Osteoblast (primary cell): ENCODE measurements at regions not wholly inside any gene's neighbourhood (a gene's known extent, or its start where the extent isn't known, plus 50 kb on each side); places are given as distances from the start of the nearest gene placed in this dataset.

ENCODE experiments used
- DNase-seq: peaks from one replicate; pipeline ENCODE4 v3.0.0; 2011; ENCODE audit warnings: low spot score, mixed read lengths; ENCODE audit not compliant: insufficient read length; ENCODE audit errors: missing footprints
- H2AFZ ChIP-seq: 2 replicates; pipeline ENCODE4 v1.6.0; 2011; ENCODE audit warnings: mild to moderate bottlenecking, low read length
- H3K27ac ChIP-seq: 2 replicates; pipeline ENCODE4 v1.5.1; 2011; ENCODE audit warnings: mild to moderate bottlenecking, low read depth, low read length, moderate library complexity
- H3K27me3 ChIP-seq: 2 replicates; pipeline ENCODE4 v1.6.0; 2012; ENCODE audit warnings: mild to moderate bottlenecking, control low read depth, inconsistent platforms, low read length, moderate library complexity; ENCODE audit not compliant: insufficient read depth
- H3K36me3 ChIP-seq: 2 replicates; pipeline ENCODE4 v1.5.1; 2011; ENCODE audit warnings: mild to moderate bottlenecking, low read length, control low read depth, moderate library complexity; ENCODE audit not compliant: insufficient read depth
- H3K4me1 ChIP-seq: 2 replicates; pipeline ENCODE4 v1.5.1; 2011; ENCODE audit warnings: mild to moderate bottlenecking, low read length, control low read depth, moderate library complexity; ENCODE audit not compliant: insufficient read depth
- H3K4me2 ChIP-seq: 2 replicates; pipeline ENCODE4 v1.6.0; 2011; ENCODE audit warnings: mild to moderate bottlenecking, low read length; ENCODE audit not compliant: insufficient read depth
- H3K4me3 ChIP-seq: fragments of 200-600 bp; sonication (generic); 3 replicates; pipeline ENCODE4 v1.5.1; 2012; ENCODE audit warnings: mild to moderate bottlenecking, low read length, inconsistent platforms; ENCODE audit not compliant: insufficient read depth
- H3K79me2 ChIP-seq: 2 replicates; pipeline ENCODE4 v1.6.0; 2012; ENCODE audit warnings: mild to moderate bottlenecking, low read length, control low read depth, inconsistent platforms; ENCODE audit not compliant: insufficient read depth
- H3K9me3 ChIP-seq: 2 replicates; pipeline ENCODE4 v1.5.1; 2011; ENCODE audit warnings: low read depth, low read length, control low read depth
- H4K20me1 ChIP-seq: 2 replicates; pipeline ENCODE4 v1.6.0; 2012; ENCODE audit warnings: mild to moderate bottlenecking, low read length, control low read depth; ENCODE audit not compliant: insufficient read depth
- TF ChIP-seq, protein P1 (sequence below): IDR thresholded peaks from 2 replicates; pipeline ENCODE4 v1.5.1; 2011; ENCODE audit warnings: mild to moderate bottlenecking, low read depth, low read length, moderate library complexity; ENCODE audit errors: extremely low read depth

DNA sequence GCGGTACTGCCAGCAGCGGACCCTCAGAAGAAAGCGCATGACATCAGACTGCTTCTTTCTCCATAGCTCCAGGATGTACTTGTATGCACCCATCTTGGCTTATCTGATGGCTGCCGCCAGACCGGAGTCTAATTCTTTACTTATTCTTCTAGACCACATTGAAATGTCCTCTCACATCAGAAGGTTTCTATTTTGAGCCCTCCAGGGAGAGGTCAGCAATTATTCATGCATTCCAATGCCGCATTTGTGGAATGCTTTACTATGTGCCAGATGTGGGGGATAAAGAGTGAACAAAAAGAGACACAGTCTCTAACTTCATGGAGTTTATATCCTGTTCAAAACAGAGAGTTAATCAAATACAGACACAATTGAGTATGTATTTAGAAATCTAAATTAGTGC, 230.1 kb downstream of the MIAT start:
- peak; percentile 86 for DNase-seq
- Histone ChIP-seq H3K27me3 (no peaks in the 10 kb centered on the region), H2AFZ (no peak overlapping the region), H4K20me1 (no peaks in the 10 kb centered on the region), H3K36me3 (no peaks in the 10 kb centered on the region), H3K4me1 (peaks cover 47% of the 10 kb centered on the region), H3K4me3 (no peak overlapping the region), H3K4me2 (peak overlapping the region; percentile 63), H3K79me2 (no peaks in the 10 kb centered on the region), H3K9me3 (no peaks in the 10 kb centered on the region), H3K27ac (peak overlapping the region; percentile 81)
- TF ChIP-seq, protein P1, sequence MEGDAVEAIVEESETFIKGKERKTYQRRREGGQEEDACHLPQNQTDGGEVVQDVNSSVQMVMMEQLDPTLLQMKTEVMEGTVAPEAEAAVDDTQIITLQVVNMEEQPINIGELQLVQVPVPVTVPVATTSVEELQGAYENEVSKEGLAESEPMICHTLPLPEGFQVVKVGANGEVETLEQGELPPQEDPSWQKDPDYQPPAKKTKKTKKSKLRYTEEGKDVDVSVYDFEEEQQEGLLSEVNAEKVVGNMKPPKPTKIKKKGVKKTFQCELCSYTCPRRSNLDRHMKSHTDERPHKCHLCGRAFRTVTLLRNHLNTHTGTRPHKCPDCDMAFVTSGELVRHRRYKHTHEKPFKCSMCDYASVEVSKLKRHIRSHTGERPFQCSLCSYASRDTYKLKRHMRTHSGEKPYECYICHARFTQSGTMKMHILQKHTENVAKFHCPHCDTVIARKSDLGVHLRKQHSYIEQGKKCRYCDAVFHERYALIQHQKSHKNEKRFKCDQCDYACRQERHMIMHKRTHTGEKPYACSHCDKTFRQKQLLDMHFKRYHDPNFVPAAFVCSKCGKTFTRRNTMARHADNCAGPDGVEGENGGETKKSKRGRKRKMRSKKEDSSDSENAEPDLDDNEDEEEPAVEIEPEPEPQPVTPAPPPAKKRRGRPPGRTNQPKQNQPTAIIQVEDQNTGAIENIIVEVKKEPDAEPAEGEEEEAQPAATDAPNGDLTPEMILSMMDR = no peak

DNA sequence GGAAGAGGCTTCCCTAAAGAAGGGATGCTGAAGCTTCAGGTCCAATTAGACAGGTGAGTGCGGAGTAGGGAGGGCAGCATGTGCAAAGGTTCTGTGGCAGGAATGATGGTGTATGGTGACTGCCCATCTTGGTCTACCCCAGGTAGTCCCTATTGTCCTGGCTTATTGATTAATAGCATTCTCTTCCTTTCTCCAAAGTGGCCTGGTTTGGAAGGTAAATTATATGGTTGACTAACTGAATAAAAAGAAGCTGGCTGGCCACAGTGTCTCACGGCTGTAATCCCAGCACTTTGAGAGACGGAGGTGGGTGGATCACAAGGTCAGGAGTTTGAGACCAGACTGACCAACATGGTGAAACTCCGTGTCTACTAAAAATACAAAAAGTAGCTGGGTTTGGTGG, 230.5 kb downstream of the MIAT start:
- Histone ChIP-seq H3K9me3 (no peaks in the 10 kb centered on the region), H3K36me3 (no peaks in the 10 kb centered on the region), H3K27me3 (no peaks in the 10 kb centered on the region), H4K20me1 (no peaks in the 10 kb centered on the region), H3K4me1 (peaks cover 51% of the 10 kb centered on the region), H3K27ac (peak overlapping the region; percentile 81), H3K4me3 (no peak overlapping the region), H2AFZ (no peak overlapping the region), H3K79me2 (no peaks in the 10 kb centered on the region), H3K4me2 (peak overlapping the region; percentile 63)
- TF ChIP-seq, protein P1 = no peak
- DNase-seq = no peak

DNA sequence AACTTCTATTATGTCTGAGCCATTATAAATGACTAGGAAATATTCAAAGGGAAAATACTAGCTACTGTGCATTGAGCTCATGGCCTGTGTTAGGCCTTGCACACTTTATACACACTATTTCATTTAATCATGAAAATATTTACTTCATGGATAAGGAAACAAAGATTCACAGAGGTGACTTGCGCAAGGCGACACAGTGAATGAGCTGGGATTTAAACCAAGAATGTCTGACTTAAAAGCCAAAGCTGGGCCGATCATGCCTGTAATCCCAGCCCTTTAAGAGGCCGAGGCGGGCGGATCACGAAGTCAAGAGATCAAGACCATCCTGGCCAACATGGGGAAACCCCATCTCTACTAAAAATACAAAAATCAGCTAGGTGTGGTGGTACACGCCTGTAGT, 231.5 kb downstream of the MIAT start:
- no peak overlapping the region for H3K27ac ChIP-seq
- no peak overlapping the region for H2AFZ ChIP-seq
- H3K4me2 ChIP-seq = no peak overlapping the region
- no peaks in the 10 kb centered on the region for H3K36me3 ChIP-seq
- TF ChIP-seq, protein P1 = no peak
- no peaks in the 10 kb centered on the region for H3K27me3 ChIP-seq
- H4K20me1 ChIP-seq = no peaks in the 10 kb centered on the region
- H3K4me1 ChIP-seq = peaks cover 60% of the 10 kb centered on the region
- no peak for DNase-seq
- no peaks in the 10 kb centered on the region for H3K79me2 ChIP-seq
- H3K4me3 ChIP-seq = no peak overlapping the region
- no peaks in the 10 kb centered on the region for H3K9me3 ChIP-seq

DNA sequence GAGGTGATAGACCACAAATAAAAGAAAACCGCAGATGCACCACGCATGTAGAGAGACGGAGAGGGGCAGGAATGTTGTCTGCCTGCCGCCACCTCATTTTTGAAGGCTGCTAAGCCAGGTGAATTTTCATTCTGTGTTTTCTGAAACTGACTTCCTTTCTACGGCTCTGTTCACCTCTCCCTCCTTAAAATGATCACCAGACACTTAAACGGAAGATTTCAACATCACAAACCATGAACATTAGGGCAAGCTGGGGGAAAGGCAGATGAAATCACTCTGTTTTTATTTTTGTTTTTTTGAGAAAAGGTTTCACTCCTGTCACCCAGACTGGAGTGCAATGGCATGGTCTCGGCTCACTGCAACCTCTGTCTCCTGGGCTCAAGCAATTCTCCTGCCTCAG, 232.4 kb downstream of the MIAT start:
- H3K27ac ChIP-seq = no peak overlapping the region
- H4K20me1 ChIP-seq = no peaks in the 10 kb centered on the region
- no peaks in the 10 kb centered on the region for H3K9me3 ChIP-seq
- DNase-seq = no peak
- H3K27me3 ChIP-seq = no peaks in the 10 kb centered on the region
- no peak overlapping the region for H2AFZ ChIP-seq
- H3K4me2 ChIP-seq = no peak overlapping the region
- H3K4me3 ChIP-seq = no peak overlapping the region
- H3K79me2 ChIP-seq = no peaks in the 10 kb centered on the region
- H3K36me3 ChIP-seq = no peaks in the 10 kb centered on the region
- peaks cover 63% of the 10 kb centered on the region for H3K4me1 ChIP-seq
- TF ChIP-seq, protein P1 = no peak
